ENCODE measurements at regions not wholly inside any gene's neighbourhood (a gene's known extent, or its start where the extent isn't known, plus 50 kb on each side); places are given as distances from the start of the nearest gene placed in this dataset.
"Not testable (repeated sequence)": the region's sequence is repeated elsewhere in the genome, so short reads cannot be mapped to it uniquely, and the experiment has no call there.

DNA sequence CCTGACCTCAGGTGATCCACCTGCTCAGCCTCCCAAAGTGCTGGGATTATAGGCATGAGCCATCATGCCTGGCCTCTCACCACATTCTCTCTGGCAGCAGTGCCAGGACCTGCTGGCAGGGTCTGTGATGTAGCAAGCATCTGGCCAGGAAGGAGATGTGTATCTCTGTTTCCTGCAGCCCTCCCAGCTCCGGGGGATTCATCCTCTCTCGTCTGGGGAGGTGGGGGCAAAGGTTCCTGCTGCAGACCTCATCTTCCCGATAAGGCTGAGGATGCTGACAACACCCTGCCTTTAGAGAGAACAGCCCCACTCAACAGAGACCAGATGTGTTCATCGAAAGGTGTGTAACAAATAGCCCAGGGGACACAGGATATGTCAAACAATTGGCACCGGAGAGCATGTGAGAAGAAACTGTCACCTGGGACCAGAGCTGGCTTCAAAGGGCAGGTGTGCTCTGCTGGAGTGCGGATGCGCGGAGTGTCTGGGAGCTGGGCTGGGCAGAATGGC lies 54.8 kb upstream of the SEC14L1 start:
- no peak overlapping the region for H3K4me3 ChIP-seq (ENCODE audit: low read depth, low read length)
- CTCF ChIA-PET = interaction anchor here (0.8 to 6.1 kb wide), 19 partner anchors 11 to 218 kb away, joined by 3 to 60 read pairs (median 8); partner anchors contain the start of gene MGAT5B
- POLR2A ChIA-PET = no interaction called here
- TF ChIP-seq, protein P1, sequence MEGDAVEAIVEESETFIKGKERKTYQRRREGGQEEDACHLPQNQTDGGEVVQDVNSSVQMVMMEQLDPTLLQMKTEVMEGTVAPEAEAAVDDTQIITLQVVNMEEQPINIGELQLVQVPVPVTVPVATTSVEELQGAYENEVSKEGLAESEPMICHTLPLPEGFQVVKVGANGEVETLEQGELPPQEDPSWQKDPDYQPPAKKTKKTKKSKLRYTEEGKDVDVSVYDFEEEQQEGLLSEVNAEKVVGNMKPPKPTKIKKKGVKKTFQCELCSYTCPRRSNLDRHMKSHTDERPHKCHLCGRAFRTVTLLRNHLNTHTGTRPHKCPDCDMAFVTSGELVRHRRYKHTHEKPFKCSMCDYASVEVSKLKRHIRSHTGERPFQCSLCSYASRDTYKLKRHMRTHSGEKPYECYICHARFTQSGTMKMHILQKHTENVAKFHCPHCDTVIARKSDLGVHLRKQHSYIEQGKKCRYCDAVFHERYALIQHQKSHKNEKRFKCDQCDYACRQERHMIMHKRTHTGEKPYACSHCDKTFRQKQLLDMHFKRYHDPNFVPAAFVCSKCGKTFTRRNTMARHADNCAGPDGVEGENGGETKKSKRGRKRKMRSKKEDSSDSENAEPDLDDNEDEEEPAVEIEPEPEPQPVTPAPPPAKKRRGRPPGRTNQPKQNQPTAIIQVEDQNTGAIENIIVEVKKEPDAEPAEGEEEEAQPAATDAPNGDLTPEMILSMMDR (IDR thresholded peaks at IDR 0.05; ENCODE audit: insufficient read depth, low read length, missing control alignments) = peak; percentile 10
- DNase-seq (ENCODE audit: low read depth, low spot score) = no peak

DNA sequence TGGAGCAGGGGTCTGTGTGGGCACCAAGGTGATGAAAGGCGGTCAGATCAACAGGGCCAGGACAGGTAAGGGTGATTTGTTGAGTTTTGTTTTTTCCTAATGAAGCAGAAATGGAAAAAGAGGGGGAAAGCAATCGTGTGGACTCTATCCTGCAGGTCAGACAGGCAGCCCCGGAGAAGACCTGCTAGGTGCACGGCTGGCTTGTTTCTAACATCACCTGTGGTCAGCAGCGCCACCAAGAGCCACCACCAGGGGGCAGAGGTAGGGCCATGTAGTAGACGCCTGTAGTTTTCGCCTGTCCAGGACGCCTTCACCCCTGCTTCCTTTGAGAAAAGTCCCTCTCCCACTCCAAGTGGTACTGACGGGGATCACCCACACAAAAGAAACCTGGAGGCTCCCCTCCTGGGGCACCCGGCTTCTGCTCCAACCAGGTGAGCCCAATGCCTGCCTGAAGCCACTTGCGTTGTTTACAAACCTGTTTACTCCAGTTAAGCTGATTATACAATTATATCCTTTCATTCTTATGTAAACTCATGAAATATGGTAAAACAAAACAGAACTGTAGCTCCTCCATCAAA lies 54.2 kb upstream of the SEC14L1 start:
- POLR2A ChIA-PET = no interaction called here
- no peak overlapping the region for H3K4me3 ChIP-seq (ENCODE audit: low read depth, low read length)
- TF ChIP-seq, protein P1 (IDR thresholded peaks at IDR 0.05; ENCODE audit: insufficient read depth, low read length, missing control alignments) = peak; percentile 96
- CTCF ChIA-PET = interaction anchor here (0.7 to 6.1 kb wide), 31 partner anchors 9 to 223 kb away, joined by 3 to 60 read pairs (median 6); partner anchors contain the start of gene MGAT5B
- no peak for DNase-seq (ENCODE audit: low read depth, low spot score)

- POLR2A ChIA-PET = interaction anchor here (0.6 to 1.4 kb wide), 6 partner anchors 10 to 333 kb away, joined by 3 to 6 read pairs (median 4); no protein-coding TSS in a partner anchor
- H3K4me3 ChIP-seq (ENCODE audit: low read depth, low read length) = peak overlapping the region; percentile 76
- TF ChIP-seq, protein P1 (IDR thresholded peaks at IDR 0.05; ENCODE audit: insufficient read depth, low read length, missing control alignments) = no peak
- no peak for DNase-seq (ENCODE audit: low read depth, low spot score)
- CTCF ChIA-PET = interaction anchor here (0.7 to 6.1 kb wide), 46 partner anchors 9 to 342 kb away, joined by 3 to 60 read pairs (median 7); partner anchors contain the start of genes MGAT5B and SEC14L1
Observed at GRCh38 chr17:77087650-77088454, 52.9 kb upstream of the SEC14L1 start.

- TF ChIP-seq, protein P1 (IDR thresholded peaks at IDR 0.05; ENCODE audit: insufficient read depth, low read length, missing control alignments) = peak; percentile 92
Observed at GRCh38 chr17:77088455-77089123, 52.2 kb upstream of the SEC14L1 start.

GRCh38 chr17:77089124-77089490 lies 51.7 kb upstream of the SEC14L1 start:
- CTCF ChIA-PET = interaction anchor here (0.6 to 6.1 kb wide), 43 partner anchors 8 to 343 kb away, joined by 3 to 60 read pairs (median 6); partner anchors contain the start of genes MGAT5B and SEC14L1
- H3K4me3 ChIP-seq (ENCODE audit: low read depth, low read length) = peak overlapping the region; percentile 76
- TF ChIP-seq, protein P1 (IDR thresholded peaks at IDR 0.05; ENCODE audit: insufficient read depth, low read length, missing control alignments) = no peak
- POLR2A ChIA-PET = interaction anchor here (0.6 to 1.4 kb wide), 5 partner anchors 9 to 233 kb away, joined by 3 to 6 read pairs (median 5); no protein-coding TSS in a partner anchor
- no peak for DNase-seq (ENCODE audit: low read depth, low spot score)

More at GRCh38 chr17:77088455-77089123, 52.2 kb upstream of the SEC14L1 start:
- H3K4me3 ChIP-seq (ENCODE audit: low read depth, low read length) = peak overlapping the region; percentile 76
- DNase-seq (ENCODE audit: low read depth, low spot score) = peak; percentile 81
- CTCF ChIA-PET = interaction anchor here (0.6 to 6.1 kb wide), 51 partner anchors 8 to 342 kb away, joined by 3 to 60 read pairs (median 6); partner anchors contain the start of genes MGAT5B and SEC14L1
- POLR2A ChIA-PET = interaction anchor here (0.6 to 1.4 kb wide), 8 partner anchors 9 to 332 kb away, joined by 3 to 6 read pairs (median 3); no protein-coding TSS in a partner anchor

DNA sequence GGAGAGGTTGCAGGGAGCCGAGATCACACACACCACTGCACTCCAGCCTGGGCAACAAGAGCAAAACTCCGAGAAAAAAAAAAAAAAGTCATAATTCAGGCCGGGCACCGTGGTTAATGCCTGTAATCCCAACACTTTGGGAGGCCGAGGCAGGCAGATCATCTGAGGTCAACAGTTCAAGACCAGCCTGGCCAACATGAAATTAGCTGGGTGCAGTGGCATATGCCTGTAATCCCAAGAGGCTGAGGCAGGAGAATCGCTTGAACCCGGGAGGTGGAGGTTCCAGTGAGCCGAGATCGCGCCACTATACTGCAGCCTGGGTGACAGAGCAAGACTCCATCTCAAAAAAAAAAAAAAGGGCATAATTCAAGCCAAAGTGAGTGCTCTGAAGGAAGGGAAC lies 50.8 kb upstream of the SEC14L1 start:
- H3K4me3 ChIP-seq (ENCODE audit: low read depth, low read length); POLR2A ChIA-PET; DNase-seq (ENCODE audit: low read depth, low spot score): not testable (repeated sequence)
- CTCF ChIA-PET = interaction anchor here (0.6 to 5.7 kb wide), 7 partner anchors 22 to 644 kb away, joined by 3 to 41 read pairs (median 5); no protein-coding TSS in a partner anchor

Measured in AG04449 (cell line).